Sigmoid colon (tissue), 4 donors: ENCODE measurements at regions not wholly inside any gene's neighbourhood (a gene's known extent, or its start where the extent isn't known, plus 50 kb on each side); places are given as distances from the start of the nearest gene placed in this dataset.

ENCODE experiments used
- CTCF ChIP-seq, 4 experiments: fragments of 450-650 bp in 3 of 4; fragments of 200-600 bp in 1 of 4; IDR thresholded peaks; one replicate each; pipeline ENCODE4 v1.5.1; 2016 to 2019; ENCODE audit warnings: antibody characterized with exemption in 4 of 4, mild to moderate bottlenecking in 3 of 4, moderate library complexity in 2 of 4
- EP300 ChIP-seq, 4 donors: sonication (generic); formaldehyde crosslinking; IDR thresholded peaks; one replicate each; pipeline ENCODE4 v1.6.1; 2017; ENCODE audit warnings: antibody characterized with exemption in 4 of 4

- TF ChIP-seq CTCF (IDR thresholded peaks at IDR 0.05) (no peak), EP300 (IDR thresholded peaks at IDR 0.05) (no peak)
Measured at GRCh38 chr3:79954756-79955155, 187.0 kb upstream of the ROBO1 start.
